Tibial artery (tissue), 4 donors: ENCODE measurements at regions not wholly inside any gene's neighbourhood (a gene's known extent, or its start where the extent isn't known, plus 50 kb on each side); places are given as distances from the start of the nearest gene placed in this dataset.
"Not testable (repeated sequence)": the region's sequence is repeated elsewhere in the genome, so short reads cannot be mapped to it uniquely, and the experiment has no call there.

Experiments
- DNase-seq, 2 donors: peaks; one replicate each; pipeline ENCODE4 v3.0.0-alpha.2; 2019
- H3K27ac ChIP-seq, 2 donors: fragments of 200-600 bp; sonication (generic) in 1 of 2; 1 replicate in 1 of 2; 2 replicates in 1 of 2; pipeline ENCODE4 v1.5.1; 2018 to 2019; ENCODE audit warnings: mild to moderate bottlenecking in 1 of 2
- H3K27me3 ChIP-seq, 2 donors: fragments of 200-600 bp; sonication (generic) in 1 of 2; one replicate each; pipeline versions ENCODE4 v1.5.1 to v1.6.0; 2016 to 2019
- H3K36me3 ChIP-seq, 3 donors: fragments of 200-600 bp; sonication (generic) in 2 of 3; one replicate each; pipeline ENCODE4 v1.5.1; 2016 to 2019; ENCODE audit warnings: mild to moderate bottlenecking in 2 of 3
- H3K4me1 ChIP-seq, 4 donors: fragments of 200-600 bp; sonication (generic) in 2 of 4; 1 replicate in 3 of 4; 2 replicates in 1 of 4; pipeline ENCODE4 v1.5.1; 2016 to 2019
- H3K4me3 ChIP-seq, 2 donors: fragments of 200-600 bp; sonication (generic) in 1 of 2; 1 replicate in 1 of 2; 2 replicates in 1 of 2; pipeline ENCODE4 v1.5.1; 2018 to 2019; ENCODE audit warnings: mild to moderate bottlenecking in 2 of 2
- H3K9me3 ChIP-seq, 3 donors: fragments of 200-600 bp; sonication (generic) in 1 of 3; one replicate each; pipeline ENCODE4 v1.5.1; 2016 to 2019
- intact Hi-C: fragments of 100-400 bp; cut with DNase I; formaldehyde crosslinking; loops from one replicate; pipeline ENCODE4 v1.15.0; 2023; ENCODE audit warnings: low total_unique reads

DNA sequence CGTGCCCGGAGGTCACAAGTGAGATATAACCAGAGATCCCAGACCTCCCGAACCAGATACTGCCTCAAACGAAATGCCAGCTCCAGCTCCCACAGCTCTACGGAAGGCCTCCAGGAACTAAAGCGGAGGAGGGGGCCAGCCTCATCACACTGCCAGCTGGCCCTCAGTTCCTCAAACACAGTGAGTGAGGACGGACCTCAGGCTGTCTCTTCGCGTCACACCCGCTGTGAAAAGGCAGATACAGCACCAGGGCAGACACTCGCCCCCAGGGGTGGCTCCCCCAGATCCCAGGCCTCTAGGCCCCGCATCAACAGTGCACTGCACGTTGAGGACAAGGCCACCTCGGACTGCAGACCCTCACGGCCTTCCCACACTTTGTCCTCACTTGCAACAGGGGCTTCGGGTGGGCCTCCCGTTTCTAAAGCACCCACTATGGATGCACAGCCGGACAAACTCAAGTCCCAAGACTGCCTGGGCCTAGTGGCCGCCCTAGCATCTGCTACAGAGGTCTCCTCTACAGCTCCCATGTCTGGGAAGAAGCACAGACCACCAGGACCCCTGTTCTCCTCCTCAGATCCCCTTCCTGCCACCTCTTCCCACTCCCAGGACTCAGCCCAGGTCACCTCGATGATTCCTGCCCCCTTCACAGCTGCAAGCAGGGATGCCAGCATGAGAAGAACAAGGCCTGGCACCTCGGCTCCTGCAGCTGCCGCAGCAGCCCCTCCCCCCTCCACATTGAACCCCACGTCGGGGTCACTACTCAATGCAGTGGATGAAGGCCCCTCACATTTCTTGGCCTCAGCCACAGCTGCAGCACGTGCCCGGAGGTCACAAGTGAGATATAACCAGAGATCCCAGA, 149.3 kb upstream of the C1QTNF3 start:
- H3K27ac ChIP-seq, H3K4me1 ChIP-seq, intact Hi-C loops, H3K4me3 ChIP-seq, H3K27me3 ChIP-seq, H3K9me3 ChIP-seq: not testable (repeated sequence)
- peak; percentile 25 to 70 for DNase-seq
- H3K36me3 ChIP-seq, result peaks cover 0 to 49% (median 28%) of the 10 kb centered on the region in 3 donors

- H3K27ac ChIP-seq, H3K27me3 ChIP-seq, intact Hi-C loops: not testable (repeated sequence)
These were observed 149.9 kb upstream of the C1QTNF3 start for GRCh38 chr5:34192923-34193262.

DNA sequence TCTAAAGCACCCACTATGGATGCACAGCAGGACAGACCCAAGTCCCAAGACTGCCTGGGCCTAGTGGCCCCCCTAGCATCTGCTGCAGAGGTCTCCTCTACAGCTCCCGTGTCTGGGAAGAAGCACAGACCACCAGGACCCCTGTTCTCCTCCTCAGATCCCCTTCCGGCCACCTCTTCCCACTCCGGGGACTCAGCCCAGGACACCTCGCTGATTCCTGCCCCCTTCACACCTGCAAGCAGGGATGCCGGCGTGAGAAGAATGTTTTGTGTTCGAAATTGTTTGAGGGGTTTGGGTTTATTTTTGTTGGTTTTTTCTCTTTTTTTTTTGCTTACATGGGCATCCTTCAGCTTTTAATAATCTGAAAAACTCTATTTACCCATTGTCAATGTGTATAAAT, 150.3 kb upstream of the C1QTNF3 start:
- peaks cover 0 to 44% (median 28%) of the 10 kb centered on the region in 3 donors for H3K36me3 ChIP-seq
- intact Hi-C loops, H3K4me3 ChIP-seq, H3K27ac ChIP-seq, H3K9me3 ChIP-seq, H3K27me3 ChIP-seq, H3K4me1 ChIP-seq: not testable (repeated sequence)
- DNase-seq, result peak in 1 of 2 donors; percentile 64

More at GRCh38 chr5:34192923-34193262, 149.9 kb upstream of the C1QTNF3 start:
- not testable (repeated sequence) for H3K9me3 ChIP-seq, H3K4me1 ChIP-seq, DNase-seq, H3K4me3 ChIP-seq
- H3K36me3 ChIP-seq, result peaks cover 0 to 48% (median 28%) of the 10 kb centered on the region in 3 donors

- H3K4me1 ChIP-seq, H3K27me3 ChIP-seq, intact Hi-C loops, H3K4me3 ChIP-seq, DNase-seq, H3K27ac ChIP-seq, H3K9me3 ChIP-seq: not testable (repeated sequence)
- peaks cover 0 to 44% (median 28%) of the 10 kb centered on the region in 3 donors for H3K36me3 ChIP-seq
These were observed 150.8 kb upstream of the C1QTNF3 start for GRCh38 chr5:34193804-34194203.

- H3K4me3 ChIP-seq, DNase-seq, H3K4me1 ChIP-seq, intact Hi-C loops, H3K9me3 ChIP-seq, H3K27me3 ChIP-seq, H3K27ac ChIP-seq: not testable (repeated sequence)
- H3K36me3 ChIP-seq, result peaks cover 0 to 25% (median 12%) of the 10 kb centered on the region in 3 donors
These were observed 153.1 kb upstream of the C1QTNF3 start for GRCh38 chr5:34196091-34196490.

DNA sequence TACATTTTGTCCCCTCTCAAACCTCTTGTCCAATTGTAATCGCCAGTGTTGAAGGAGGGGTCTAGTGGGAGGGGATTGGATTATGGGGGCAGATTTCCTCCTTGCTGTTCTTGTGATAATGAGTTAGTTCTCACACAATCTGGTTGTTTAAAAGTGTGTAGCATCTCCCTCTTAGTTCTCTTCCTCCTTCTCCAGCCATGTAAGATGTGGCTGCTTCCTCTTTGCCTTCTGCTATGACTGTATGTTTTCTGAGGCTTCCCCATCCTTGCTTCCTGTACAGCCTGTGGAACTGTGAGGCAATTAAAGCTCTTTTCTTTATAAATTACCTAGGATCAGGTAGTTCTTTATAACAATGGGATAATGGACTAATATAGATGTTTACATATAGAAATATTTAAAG, 162.3 kb upstream of the C1QTNF3 start:
- H3K4me3 ChIP-seq, DNase-seq, H3K36me3 ChIP-seq, H3K27ac ChIP-seq, intact Hi-C loops, H3K27me3 ChIP-seq, H3K4me1 ChIP-seq, H3K9me3 ChIP-seq: not testable (repeated sequence)

- H3K4me1 ChIP-seq, DNase-seq, H3K27me3 ChIP-seq, intact Hi-C loops, H3K4me3 ChIP-seq, H3K27ac ChIP-seq, H3K9me3 ChIP-seq, H3K36me3 ChIP-seq: not testable (repeated sequence)
These were observed 174.4 kb upstream of the C1QTNF3 start for GRCh38 chr5:34217386-34217785.

GRCh38 chr5:34221329-34222073, 178.5 kb upstream of the C1QTNF3 start:
- H3K4me1 ChIP-seq, H3K27me3 ChIP-seq, H3K27ac ChIP-seq, DNase-seq, H3K9me3 ChIP-seq, H3K4me3 ChIP-seq, intact Hi-C loops, H3K36me3 ChIP-seq: not testable (repeated sequence)

GRCh38 chr5:34223158-34223557, 180.1 kb upstream of the C1QTNF3 start:
- H3K4me1 ChIP-seq, H3K9me3 ChIP-seq, H3K27ac ChIP-seq, H3K27me3 ChIP-seq, H3K36me3 ChIP-seq, intact Hi-C loops, DNase-seq, H3K4me3 ChIP-seq: not testable (repeated sequence)

- DNase-seq, H3K27me3 ChIP-seq, H3K27ac ChIP-seq: not testable (repeated sequence)
These were observed 187.4 kb upstream of the C1QTNF3 start for GRCh38 chr5:34230402-34230801.

DNA sequence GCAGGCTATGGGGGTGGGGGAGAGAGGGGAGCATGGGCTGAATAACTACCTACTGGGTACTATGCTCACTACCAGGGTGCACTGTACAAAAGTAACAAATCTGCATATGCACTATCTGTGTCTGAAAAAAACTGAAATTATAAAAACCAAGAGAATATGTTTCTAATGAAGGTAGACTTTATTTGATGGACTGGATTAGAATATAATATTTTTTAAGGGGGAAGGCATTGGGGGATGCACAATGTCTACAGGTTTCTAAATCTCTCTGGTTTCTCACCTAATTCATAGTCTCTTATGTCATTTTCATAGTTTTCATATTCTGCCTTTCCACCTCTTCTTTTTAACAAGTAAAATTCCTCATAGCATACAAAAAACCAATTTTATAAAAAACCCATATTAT, 200.8 kb upstream of the C1QTNF3 start:
- peak overlapping the region; percentile 63 to 65 for H3K4me3 ChIP-seq
- H3K4me1 ChIP-seq, H3K36me3 ChIP-seq, intact Hi-C loops, DNase-seq, H3K9me3 ChIP-seq, H3K27me3 ChIP-seq: not testable (repeated sequence)
- H3K27ac ChIP-seq, result peak overlapping the region; percentile 81 to 88

More at GRCh38 chr5:34230402-34230801, 187.4 kb upstream of the C1QTNF3 start:
- H3K36me3 ChIP-seq, H3K9me3 ChIP-seq, H3K4me1 ChIP-seq, H3K4me3 ChIP-seq, intact Hi-C loops: not testable (repeated sequence)

DNA sequence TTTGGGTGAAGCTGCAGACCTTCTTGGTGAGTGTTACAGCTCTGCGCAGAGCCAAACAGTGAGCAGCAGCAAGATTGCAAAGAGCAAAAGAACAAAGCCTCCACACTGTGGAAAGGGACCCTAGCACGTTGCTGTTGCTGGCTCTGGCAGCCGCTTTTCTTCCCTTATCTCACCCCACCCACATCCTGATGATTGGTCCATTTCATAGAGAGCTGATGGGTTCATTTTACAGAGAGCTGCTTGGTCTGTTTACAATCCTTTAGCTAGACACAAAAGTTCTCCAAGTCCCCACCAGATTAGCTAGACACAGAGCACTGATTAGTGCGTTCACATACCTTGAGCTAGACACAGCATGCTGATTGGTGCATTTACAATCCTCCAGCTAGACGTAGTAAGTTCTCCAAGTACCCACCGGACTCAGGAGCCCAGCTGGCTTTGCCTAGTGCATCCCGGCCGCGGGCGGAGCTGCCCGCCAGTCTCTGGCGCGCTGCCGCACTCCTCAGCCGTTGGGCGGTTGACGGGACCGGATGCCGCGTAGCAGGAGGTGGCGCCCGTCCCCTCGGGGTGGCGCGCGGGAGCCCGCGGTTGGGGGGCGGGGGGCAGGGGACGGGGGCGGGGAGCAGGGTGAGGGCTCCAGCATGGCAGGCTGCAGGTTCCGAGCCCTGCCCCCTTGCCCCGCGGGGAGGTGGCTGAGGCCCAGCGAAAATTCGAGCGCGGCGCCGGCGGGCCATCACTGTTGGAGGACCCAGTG, 201.4 kb upstream of the C1QTNF3 start:
- Histone ChIP-seq H3K27ac (peak overlapping the region; percentile 81 to 88), H3K4me3 (peak overlapping the region; percentile 63 to 65)
- H3K4me1 ChIP-seq, intact Hi-C loops, H3K9me3 ChIP-seq, H3K36me3 ChIP-seq, H3K27me3 ChIP-seq: not testable (repeated sequence)
- DNase-seq, result peak; percentile 54 to 88

DNA sequence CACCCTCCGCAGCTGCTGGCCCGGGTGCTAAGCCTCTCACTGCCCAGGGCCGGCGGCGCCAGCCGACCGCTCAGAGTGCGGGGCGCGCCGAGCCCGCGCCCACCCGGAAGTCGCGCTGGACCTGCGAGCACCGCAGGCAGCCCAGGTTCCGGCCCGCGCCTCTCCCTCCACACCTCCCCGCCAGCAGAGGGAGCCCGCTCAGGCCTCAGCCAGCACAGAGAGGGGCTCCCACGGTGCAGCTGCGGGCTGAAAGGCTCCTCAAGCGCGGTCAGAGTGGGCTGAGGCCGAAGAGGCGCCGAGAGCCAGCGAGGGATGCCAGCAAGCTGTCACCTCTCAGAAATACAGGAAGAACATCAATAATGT, 202.0 kb upstream of the C1QTNF3 start:
- H3K36me3 ChIP-seq, DNase-seq, H3K9me3 ChIP-seq, H3K4me1 ChIP-seq, intact Hi-C loops, H3K27me3 ChIP-seq: not testable (repeated sequence)
- H3K4me3 ChIP-seq, result peak overlapping the region; percentile 63 to 65
- H3K27ac ChIP-seq, result peak overlapping the region; percentile 81 to 88

DNA sequence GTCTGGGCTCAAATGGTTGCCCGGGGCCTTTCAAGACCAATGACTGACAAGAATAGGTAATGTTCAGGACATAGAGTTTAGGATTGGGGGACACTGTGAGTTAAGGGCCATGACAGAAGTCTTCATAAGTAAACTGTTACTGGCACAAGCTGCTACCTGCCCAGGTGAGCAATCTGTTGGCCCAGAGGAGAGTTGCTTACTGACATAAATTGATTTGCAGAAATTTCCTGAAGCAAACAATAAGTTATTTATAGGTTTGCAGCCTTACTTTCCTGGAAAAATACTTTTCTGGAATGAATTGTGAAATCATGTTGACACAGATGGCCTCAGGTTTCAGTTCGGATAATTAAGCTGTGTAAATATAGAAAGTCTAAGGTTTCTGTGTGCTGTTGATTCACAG, 202.8 kb upstream of the C1QTNF3 start:
- intact Hi-C loops, H3K9me3 ChIP-seq, DNase-seq, H3K4me1 ChIP-seq, H3K27me3 ChIP-seq, H3K36me3 ChIP-seq: not testable (repeated sequence)
- Histone ChIP-seq H3K27ac (peak overlapping the region; percentile 57 to 66), H3K4me3 (peak overlapping the region; percentile 28 to 29)
